NCI-H226 (cell line): ENCODE measurements at regions not wholly inside any gene's neighbourhood (a gene's known extent, or its start where the extent isn't known, plus 50 kb on each side); places are given as distances from the start of the nearest gene placed in this dataset.

Experiments
- DNase-seq: peaks from one replicate; pipeline ENCODE4 v3.0.0-alpha.2; 2015

- no peak for DNase-seq
Measured at GRCh38 chr10:4475827-4476490, 350.0 kb upstream of the AKR1E2 start.

- DNase-seq: no peak
Measured at GRCh38 chr10:4474829-4475228, 351.2 kb upstream of the AKR1E2 start.

GRCh38 chr10:4473977-4474376, 352.0 kb upstream of the AKR1E2 start:
- no peak for DNase-seq

- DNase-seq: no peak
Measured at GRCh38 chr10:4472190-4472904, 353.7 kb upstream of the AKR1E2 start.

- peak; percentile 60 for DNase-seq
Measured at GRCh38 chr10:4470231-4470835, 355.7 kb upstream of the AKR1E2 start.

GRCh38 chr10:4467481-4467880, 358.5 kb upstream of the AKR1E2 start:
- DNase-seq: no peak

GRCh38 chr10:4460267-4460666, 365.7 kb upstream of the AKR1E2 start:
- DNase-seq: no peak

GRCh38 chr10:4459531-4459930, 366.5 kb upstream of the AKR1E2 start:
- DNase-seq: no peak

- DNase-seq: no peak
Measured at GRCh38 chr10:4457597-4457996, 368.4 kb upstream of the AKR1E2 start.

GRCh38 chr10:4456776-4457175, 369.2 kb upstream of the AKR1E2 start:
- DNase-seq: no peak

- no peak for DNase-seq
Measured at GRCh38 chr10:4456279-4456678, 369.7 kb upstream of the AKR1E2 start.

- no peak for DNase-seq
Measured at GRCh38 chr10:4453950-4454349, 372.1 kb upstream of the AKR1E2 start.

- DNase-seq: no peak
Measured at GRCh38 chr10:4453276-4453675, 372.7 kb upstream of the AKR1E2 start.

GRCh38 chr10:4450981-4451908, 374.8 kb upstream of the AKR1E2 start:
- no peak for DNase-seq

- DNase-seq: no peak
Measured at GRCh38 chr10:4450169-4450568, 375.8 kb upstream of the AKR1E2 start.

- no peak for DNase-seq
Measured at GRCh38 chr10:4448030-4448429, 378.0 kb upstream of the AKR1E2 start.

- DNase-seq: no peak
Measured at GRCh38 chr10:4443419-4443818, 382.6 kb upstream of the AKR1E2 start.

GRCh38 chr10:4442296-4442695, 383.7 kb upstream of the AKR1E2 start:
- DNase-seq: no peak

GRCh38 chr10:4440260-4440659, 385.7 kb upstream of the AKR1E2 start:
- no peak for DNase-seq

GRCh38 chr10:4437791-4438190, 388.2 kb upstream of the AKR1E2 start:
- no peak for DNase-seq

GRCh38 chr10:4437061-4437460, 388.9 kb upstream of the AKR1E2 start:
- DNase-seq: no peak

- DNase-seq: no peak
Measured at GRCh38 chr10:4436103-4436502, 389.9 kb upstream of the AKR1E2 start.

GRCh38 chr10:4434516-4435071, 391.4 kb upstream of the AKR1E2 start:
- no peak for DNase-seq
